Superior temporal gyrus (tissue), 1 donor: ENCODE measurements at regions not wholly inside any gene's neighbourhood (a gene's known extent, or its start where the extent isn't known, plus 50 kb on each side); places are given as distances from the start of the nearest gene placed in this dataset.
"Not testable (repeated sequence)": the region's sequence is repeated elsewhere in the genome, so short reads cannot be mapped to it uniquely, and the experiment has no call there.

Experiments
- DNase-seq: peaks from one replicate; pipeline ENCODE4 v3.0.0-alpha.2; 2016; ENCODE audit errors: extremely low spot score

GRCh38 chr1:60891281-60891680 is 191.1 kb upstream of the NFIA start:
- DNase-seq, result no peak

GRCh38 chr1:60890664-60891063 is 191.7 kb upstream of the NFIA start:
- no peak for DNase-seq

DNA sequence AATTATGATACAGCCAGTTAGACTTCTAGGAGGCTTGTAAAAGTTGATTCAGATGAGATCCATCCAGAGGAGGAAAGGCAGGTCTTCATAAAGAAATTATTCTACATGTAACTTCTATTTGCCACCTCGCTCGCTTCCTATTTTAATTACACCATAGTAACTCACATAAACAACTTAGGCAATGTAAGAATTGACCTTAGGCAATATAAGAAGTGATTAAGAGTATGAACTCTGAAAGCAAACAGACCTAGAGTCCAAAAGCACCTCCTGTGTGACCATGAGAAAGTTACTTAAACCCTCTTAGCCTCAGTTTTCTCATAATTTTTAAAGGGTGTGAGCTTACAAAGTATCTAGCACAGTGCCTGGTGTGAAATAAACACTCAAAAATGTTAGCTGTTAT is 192.7 kb upstream of the NFIA start:
- DNase-seq, result no peak

- no peak for DNase-seq
Measured at GRCh38 chr1:60888126-60888525, 194.2 kb upstream of the NFIA start.

GRCh38 chr1:60886793-60887331 is 195.5 kb upstream of the NFIA start:
- no peak for DNase-seq

- no peak for DNase-seq
Measured at GRCh38 chr1:60886090-60886489, 196.3 kb upstream of the NFIA start.

GRCh38 chr1:60880202-60880601 is 202.2 kb upstream of the NFIA start:
- no peak for DNase-seq

- DNase-seq, result no peak
Measured at GRCh38 chr1:60878323-60878722, 204.0 kb upstream of the NFIA start.

DNA sequence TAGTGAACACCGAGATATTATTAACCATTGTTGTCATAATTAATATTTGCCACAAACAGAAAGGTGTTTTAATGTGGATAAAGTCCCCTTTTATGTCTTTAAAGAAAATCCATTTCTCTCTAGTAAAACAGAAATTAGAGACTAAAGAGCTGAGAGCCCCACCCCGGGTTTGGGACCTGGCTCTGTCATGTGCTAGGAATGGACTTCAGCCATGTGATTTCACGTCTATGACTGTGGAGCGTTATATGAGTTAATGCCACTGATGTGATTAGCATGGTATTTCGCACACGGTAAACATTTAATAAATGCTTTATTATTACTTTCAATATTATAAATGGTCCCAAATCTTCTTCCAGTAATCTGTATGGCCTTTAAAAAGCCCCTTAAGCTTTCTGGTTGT is 205.0 kb upstream of the NFIA start:
- no peak for DNase-seq

- no peak for DNase-seq
Measured at GRCh38 chr1:60876952-60877351, 205.4 kb upstream of the NFIA start.

- DNase-seq, result no peak
Measured at GRCh38 chr1:60875138-60875537, 207.2 kb upstream of the NFIA start.

DNA sequence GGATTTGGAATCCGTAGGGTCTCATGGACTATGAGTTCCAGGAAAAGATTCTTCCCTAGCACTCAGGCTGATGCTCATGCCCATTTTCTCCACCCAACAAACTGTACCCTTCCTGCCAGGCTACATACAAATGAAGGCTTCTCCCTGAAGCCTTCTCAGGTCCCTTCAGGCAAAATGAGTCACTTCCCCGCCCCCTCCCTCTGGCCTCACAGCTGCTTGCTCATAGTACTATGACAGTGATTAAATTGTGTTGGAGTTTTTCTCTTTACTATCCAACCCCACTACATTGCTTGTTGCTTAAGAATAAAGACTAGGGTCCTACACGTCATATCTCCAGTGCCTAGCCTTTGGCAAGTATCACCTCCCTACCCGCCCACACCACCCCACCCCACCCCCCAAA is 207.6 kb upstream of the NFIA start:
- no peak for DNase-seq

DNA sequence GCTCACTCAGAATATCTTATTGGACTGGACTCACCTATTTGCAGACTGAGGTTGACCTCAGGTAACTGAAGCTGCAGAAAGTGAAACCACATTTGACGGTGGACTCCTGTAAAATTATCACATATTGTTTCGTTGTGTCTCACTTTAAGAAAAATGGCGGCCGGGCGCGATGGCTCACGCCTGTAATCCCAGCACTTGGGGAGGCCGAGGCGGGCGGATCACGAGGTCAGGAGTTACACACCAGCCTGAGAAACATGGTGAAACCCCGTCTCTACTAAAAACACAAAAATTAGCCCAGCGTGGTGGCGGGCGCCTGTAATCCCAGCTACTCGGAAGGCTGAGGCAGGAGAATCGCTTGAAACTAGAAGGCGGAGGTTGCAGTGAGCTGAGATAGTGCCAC is 209.0 kb upstream of the NFIA start:
- DNase-seq, result not testable (repeated sequence)

- no peak for DNase-seq
Measured at GRCh38 chr1:60872426-60873054, 209.8 kb upstream of the NFIA start.

DNA sequence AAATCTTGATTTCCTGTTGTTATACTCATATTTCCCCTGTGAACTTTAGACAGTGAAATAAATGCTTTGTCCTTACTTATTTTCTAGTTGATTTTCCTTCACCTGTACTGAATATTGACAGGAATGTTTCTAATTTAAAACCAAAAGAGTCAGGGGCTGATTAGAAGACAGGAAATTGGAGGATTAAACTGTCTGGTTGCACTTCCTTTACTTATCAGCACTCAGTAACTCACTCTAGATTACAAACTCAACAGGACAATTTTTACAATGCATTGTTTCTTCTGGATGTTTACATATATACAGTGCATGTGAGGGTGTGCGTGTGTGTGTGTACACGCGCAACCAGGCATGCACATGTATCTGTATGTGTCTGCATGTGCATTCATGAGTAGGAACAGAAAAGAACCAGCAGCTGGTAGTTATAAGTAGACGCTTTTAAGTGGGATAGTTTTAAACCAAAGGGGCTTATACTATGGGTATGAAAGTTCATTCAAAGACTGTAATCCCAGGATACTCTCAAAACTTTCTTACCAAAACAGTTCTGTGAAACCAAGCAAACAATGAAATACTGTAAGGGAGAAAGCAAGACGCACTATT is 212.0 kb upstream of the NFIA start:
- DNase-seq, result no peak

DNA sequence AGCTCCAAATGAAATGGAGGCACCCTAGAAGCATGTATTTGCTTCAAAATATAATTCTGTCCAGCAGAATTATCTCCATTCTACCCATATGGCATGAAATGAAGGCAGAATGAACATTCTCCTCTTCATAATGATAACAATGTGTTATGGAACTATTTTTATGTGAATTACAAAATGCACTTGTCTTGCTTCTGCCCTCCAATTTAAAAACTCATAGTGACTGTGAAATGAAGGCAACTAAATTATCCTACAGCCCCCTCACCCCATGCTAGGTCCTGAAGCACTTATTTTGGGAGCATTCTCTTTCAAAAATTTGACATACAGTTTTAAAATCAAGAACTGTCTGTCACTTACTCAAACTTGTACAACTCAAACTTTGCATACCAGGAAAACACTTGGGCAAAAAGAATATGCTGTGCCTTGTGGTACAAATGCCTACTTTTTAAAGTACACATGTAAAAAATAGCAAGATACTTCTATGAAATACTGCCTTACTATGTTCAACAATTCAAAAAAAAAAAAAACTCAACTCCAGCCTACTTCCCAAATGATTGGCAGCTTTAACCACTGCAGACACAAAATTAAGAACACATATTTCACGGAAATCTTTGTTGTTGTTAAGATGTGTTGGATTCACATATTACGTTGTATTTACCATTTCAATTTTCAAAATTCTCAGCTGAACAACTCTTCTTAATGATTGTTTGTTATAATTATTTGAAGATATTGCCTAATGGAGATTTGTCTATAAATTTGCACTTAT is 213.3 kb upstream of the NFIA start:
- DNase-seq, result no peak

DNA sequence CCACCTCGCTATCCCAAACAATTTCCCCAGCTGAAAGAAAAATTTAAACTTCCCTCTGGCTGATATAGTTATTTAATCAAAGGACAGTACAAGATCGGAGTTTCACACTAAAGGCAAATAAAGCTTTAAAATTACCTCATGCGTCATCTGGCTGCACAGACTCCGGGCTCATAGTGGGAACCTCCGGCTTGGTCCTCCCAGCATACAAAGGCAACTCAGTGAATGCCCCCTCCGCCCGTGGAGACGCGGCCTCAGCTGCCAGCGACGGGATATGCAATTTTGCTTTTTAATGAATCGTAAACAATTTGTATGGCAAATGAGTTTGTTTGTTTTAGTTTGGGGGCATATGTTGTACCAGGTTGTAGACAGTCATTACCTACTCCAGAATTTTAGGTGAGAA is 214.6 kb upstream of the NFIA start:
- no peak for DNase-seq

- DNase-seq, result peak; percentile 18
Measured at GRCh38 chr1:60866917-60867531, 215.3 kb upstream of the NFIA start.

- DNase-seq, result no peak
Measured at GRCh38 chr1:60866226-60866900, 216.0 kb upstream of the NFIA start.

- DNase-seq, result no peak
Measured at GRCh38 chr1:60865166-60865565, 217.2 kb upstream of the NFIA start.

- no peak for DNase-seq
Measured at GRCh38 chr1:60864722-60865121, 217.6 kb upstream of the NFIA start.

DNA sequence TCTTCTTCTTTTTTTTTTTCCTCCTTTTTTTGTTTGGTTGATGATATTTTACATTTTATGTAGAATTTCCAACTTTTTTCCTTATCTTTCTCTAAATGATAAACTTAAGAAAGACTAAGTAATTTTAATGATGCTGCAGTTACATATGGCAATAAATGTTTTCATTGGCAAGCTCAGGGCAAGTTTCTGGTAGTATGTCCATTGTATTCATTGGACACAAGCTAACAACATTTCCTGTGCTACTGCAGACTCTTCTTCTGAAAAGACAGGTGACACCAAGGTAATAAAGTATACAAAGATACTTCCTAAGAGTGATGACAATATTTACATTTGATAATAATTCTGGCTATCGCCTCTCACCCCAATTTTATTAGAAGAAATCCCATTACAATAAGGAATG is 219.2 kb upstream of the NFIA start:
- DNase-seq, result no peak
